H1 (cell line): ENCODE measurements at regions not wholly inside any gene's neighbourhood (a gene's known extent, or its start where the extent isn't known, plus 50 kb on each side); places are given as distances from the start of the nearest gene placed in this dataset.

Experiments used
- CTCF ChIA-PET: fragments of 300-600 bp; sonication (Branson Sonifier 250); formaldehyde crosslinking; loops from one replicate; lab custom pipeline; 2021; ENCODE audit not compliant: partially characterized antibody; lab: Charles Lee
- POLR2A ChIA-PET: fragments of 300-600 bp; sonication (Branson Sonifier 250); formaldehyde crosslinking; loops from one replicate; lab custom pipeline; 2021; ENCODE audit warnings: inconsistent platforms; ENCODE audit not compliant: partially characterized antibody; lab: Charles Lee
- DNase-seq, 2 experiments: peaks; one replicate each; pipeline versions ENCODE4 v3.0.0 to v3.0.0-alpha.2; 2010 to 2022; ENCODE audit warnings: low spot score in 2 of 2, low read depth in 1 of 2, mixed read lengths in 1 of 2
- FAIRE-seq: peaks from 2 replicates; lab custom pipeline; 2011; peaks lifted over from hg19 to GRCh38; lab: Jason Lieb, UNC
- H2AFZ ChIP-seq: 2 replicates; pipeline ENCODE4 v1.8.1; 2012; ENCODE audit warnings: low read length, inconsistent platforms
- H2AK5ac ChIP-seq: 2 replicates; pipeline ENCODE4 v1.6.1; 2013; ENCODE audit warnings: low read depth, low read length
- H2BK120ac ChIP-seq: replicated peaks from 2 replicates; pipeline ENCODE3; 2013; ENCODE audit warnings: low read depth, low read length, inconsistent platforms
- H2BK12ac ChIP-seq: 2 replicates; pipeline ENCODE4 v1.6.1; 2013; ENCODE audit warnings: low read depth, low read length
- H2BK15ac ChIP-seq: 2 replicates; pipeline ENCODE4 v1.6.1; 2013; ENCODE audit warnings: low read length
- H2BK20ac ChIP-seq: 2 replicates; pipeline ENCODE4 v1.6.1; 2013; ENCODE audit warnings: low read length
- H2BK5ac ChIP-seq: 2 replicates; pipeline ENCODE4 v1.6.1; 2013; ENCODE audit warnings: low read depth, low read length
- H3K14ac ChIP-seq: 2 replicates; pipeline ENCODE4 v1.6.1; 2013; ENCODE audit warnings: inconsistent platforms; ENCODE audit not compliant: insufficient read length
- H3K18ac ChIP-seq: 2 replicates; pipeline ENCODE4 v1.6.1; 2013; ENCODE audit warnings: low read length; ENCODE audit errors: extremely low read depth
- H3K23ac ChIP-seq: 2 replicates; pipeline ENCODE4 v1.6.1; 2013; ENCODE audit warnings: inconsistent platforms; ENCODE audit not compliant: insufficient read length
- H3K23me2 ChIP-seq: 2 replicates; pipeline ENCODE4 v1.6.1; 2013; ENCODE audit warnings: low read depth, low read length
- H3K27ac ChIP-seq: 2 replicates; pipeline ENCODE4 v1.6.1; 2011; ENCODE audit warnings: low read depth, low read length, inconsistent platforms
- H3K27me3 ChIP-seq, 4 experiments: replicated peaks in 1 of 4; 1 replicate in 1 of 4; 2 replicates in 3 of 4; pipeline versions ENCODE4 v1.6.1 to v1.8.1; 2011 to 2013; ENCODE audit warnings: low read length in 3 of 4, mild to moderate bottlenecking in 3 of 4, inconsistent platforms in 2 of 4, mixed read lengths in 2 of 4, moderate library complexity in 1 of 4; ENCODE audit not compliant: control insufficient read depth in 3 of 4, insufficient read depth in 3 of 4; ENCODE audit errors: extremely low read depth in 1 of 4
- H3K36me3 ChIP-seq, 4 experiments: 2 replicates each; pipeline versions ENCODE4 v1.6.1 to v1.8.1; 2011 to 2013; ENCODE audit warnings: mild to moderate bottlenecking in 4 of 4, low read length in 3 of 4, moderate library complexity in 2 of 4, control low read depth in 1 of 4, inconsistent platforms in 1 of 4; ENCODE audit not compliant: insufficient read depth in 4 of 4, control insufficient read depth in 2 of 4
- H3K4ac ChIP-seq: replicated peaks from 2 replicates; pipeline ENCODE3; 2013; ENCODE audit warnings: low read length, low read depth, mixed read lengths, inconsistent platforms; ENCODE audit not compliant: insufficient read length
- H3K4me1 ChIP-seq, 4 experiments: replicated peaks in 1 of 4; 1 replicate in 1 of 4; 2 replicates in 3 of 4; pipeline versions ENCODE4 v1.6.1 to v1.8.1; 2011 to 2013; ENCODE audit warnings: low read length in 3 of 4, inconsistent platforms in 2 of 4, mixed read lengths in 1 of 4; ENCODE audit not compliant: insufficient read depth in 4 of 4, control insufficient read depth in 3 of 4
- H3K4me2 ChIP-seq, 2 experiments: 2 replicates each; pipeline versions ENCODE4 v1.6.1 to v1.8.1; 2011 to 2013; ENCODE audit warnings: low read depth in 2 of 2, low read length in 2 of 2, control low read depth in 1 of 2, inconsistent platforms in 1 of 2, mild to moderate bottlenecking in 1 of 2; ENCODE audit not compliant: insufficient read depth in 1 of 2
- H3K4me3 ChIP-seq, 4 experiments: fragments of 200-600, 300-600 bp in 1 of 4; sonication (generic), shearing (Covaris generic), sonication (Bioruptor Twin) in 1 of 4; 2 replicates each; pipeline versions ENCODE4 v1.5.1 to v1.8.1; 2011 to 2016; ENCODE audit warnings: low read length in 4 of 4, low read depth in 3 of 4, control low read depth in 2 of 4, inconsistent platforms in 2 of 4, mild to moderate bottlenecking in 2 of 4, mixed read lengths in 1 of 4, moderate library complexity in 1 of 4; ENCODE audit not compliant: insufficient read depth in 2 of 4; ENCODE audit errors: extremely low read depth in 1 of 4
- H3K56ac ChIP-seq: replicated peaks from 2 replicates; pipeline ENCODE3; 2013; ENCODE audit warnings: low read depth, mild to moderate bottlenecking, mixed read lengths, low read length, inconsistent platforms; ENCODE audit not compliant: insufficient read length
- H3K79me1 ChIP-seq: 2 replicates; pipeline ENCODE4 v1.6.1; 2013; ENCODE audit warnings: low read depth, low read length, control low read depth
- H3K79me2 ChIP-seq, 2 experiments: 2 replicates each; pipeline versions ENCODE4 v1.6.1 to v1.8.1; 2012 to 2013; ENCODE audit warnings: low read length in 2 of 2, mild to moderate bottlenecking in 2 of 2, inconsistent platforms in 1 of 2; ENCODE audit not compliant: insufficient read depth in 2 of 2, control insufficient read depth in 1 of 2
- H3K9ac ChIP-seq, 4 experiments: replicated peaks in 1 of 4; 1 replicate in 1 of 4; 2 replicates in 3 of 4; pipeline versions ENCODE4 v1.6.1 to v1.8.1; 2011 to 2013; ENCODE audit warnings: low read depth in 3 of 4, low read length in 3 of 4, control low read depth in 2 of 4, mild to moderate bottlenecking in 2 of 4, moderate library complexity in 2 of 4, inconsistent platforms in 1 of 4; ENCODE audit errors: extremely low read depth in 1 of 4
- H3K9me3 ChIP-seq, 2 experiments: 2 replicates each; pipeline versions ENCODE4 v1.6.1 to v1.8.1; 2012 to 2013; ENCODE audit warnings: mild to moderate bottlenecking in 2 of 2, moderate library complexity in 2 of 2, control low read depth in 1 of 2, inconsistent platforms in 1 of 2, low read depth in 1 of 2, low read length in 1 of 2, mixed read lengths in 1 of 2; ENCODE audit not compliant: insufficient read depth in 2 of 2
- H4K20me1 ChIP-seq, 2 experiments: replicated peaks in 1 of 2; 2 replicates each; pipeline versions ENCODE3 to v1.8.1; 2011 to 2013; ENCODE audit warnings: inconsistent platforms in 2 of 2, low read length in 2 of 2, mild to moderate bottlenecking in 1 of 2; ENCODE audit not compliant: insufficient read depth in 2 of 2, control insufficient read depth in 1 of 2
- H4K5ac ChIP-seq: 2 replicates; pipeline ENCODE4 v1.6.1; 2013; ENCODE audit warnings: low read length, low read depth, mixed read lengths, inconsistent platforms; ENCODE audit not compliant: insufficient read length
- H4K8ac ChIP-seq: 2 replicates; pipeline ENCODE4 v1.8.0; 2013; ENCODE audit warnings: mild to moderate bottlenecking, moderate library complexity, low read length, inconsistent platforms; ENCODE audit not compliant: insufficient read depth; ENCODE audit errors: extremely low read depth
- H4K91ac ChIP-seq: replicated peaks from 2 replicates; pipeline ENCODE3; 2013; ENCODE audit warnings: low read length, mixed read lengths, inconsistent platforms; ENCODE audit not compliant: insufficient read length
- BACH1 ChIP-seq: IDR thresholded peaks from 2 replicates; pipeline ENCODE4 v1.6.1; 2012; ENCODE audit warnings: low read length, improper control_type of control experiment
- BCL11A ChIP-seq, 2 experiments: IDR thresholded peaks; one replicate each; pipeline ENCODE4 v1.6.1; 2011; ENCODE audit warnings: low read depth in 2 of 2, low read length in 2 of 2, mild to moderate bottlenecking in 2 of 2
- BRCA1 ChIP-seq: IDR thresholded peaks from 2 replicates; pipeline ENCODE4 v1.6.1; 2012; ENCODE audit warnings: low read depth, low read length, improper control_type of control experiment
- CBX5 ChIP-seq: fragments of 300-800, 300-1000 bp; sonication (generic); IDR thresholded peaks from 2 replicates; pipeline ENCODE4 v1.7.1; 2016; ENCODE audit warnings: antibody characterized with exemption, low read length, low read depth
- CREB1 ChIP-seq: IDR thresholded peaks from 2 replicates; pipeline ENCODE4 v1.6.1; 2012; ENCODE audit warnings: inconsistent platforms
- EGR1 ChIP-seq: IDR thresholded peaks from 2 replicates; pipeline ENCODE4 v1.6.1; 2011; ENCODE audit warnings: low read depth, low read length, borderline replicate concordance
- POLR2A ChIP-seq, 2 experiments: IDR thresholded peaks; 1 replicate in 1 of 2; 2 replicates in 1 of 2; pipeline ENCODE4 v1.6.1; 2011; ENCODE audit warnings: low read depth in 2 of 2, low read length in 2 of 2, mild to moderate bottlenecking in 2 of 2; ENCODE audit errors: control extremely low read depth in 1 of 2
- POLR2AphosphoS5 ChIP-seq: IDR thresholded peaks from 2 replicates; pipeline ENCODE4 v1.6.1; 2011; ENCODE audit warnings: low read depth, low read length
- RNF2 ChIP-seq: fragments of 200-900, 300-1000 bp; sonication (generic); IDR thresholded peaks from 2 replicates; pipeline ENCODE4 v1.7.1; 2016; ENCODE audit warnings: borderline replicate concordance, low read depth, mild to moderate bottlenecking, antibody characterized with exemption, low read length; ENCODE audit not compliant: poor library complexity, severe bottlenecking; ENCODE audit errors: missing control alignments
- SAP30 ChIP-seq: fragments of 300-600 bp; sonication (generic); IDR thresholded peaks from 2 replicates; pipeline ENCODE4 v1.7.1; 2012; ENCODE audit warnings: low read length, moderate library complexity, mild to moderate bottlenecking, inconsistent platforms; ENCODE audit not compliant: insufficient read depth, insufficient replicate concordance
- SIX5 ChIP-seq: IDR thresholded peaks from 2 replicates; pipeline ENCODE4 v1.6.1; 2011; ENCODE audit warnings: mild to moderate bottlenecking, low read depth, low read length
- WGBS, 2 experiments: shearing (Covaris generic) in 1 of 2; methylation state at CpG; one replicate each; pipeline versions ENCODE4 v1.1.6 to v1.1.7; 2013 to 2015; ENCODE audit warnings: low lambda C conversion rate in 2 of 2, mixed read lengths in 2 of 2, inconsistent platforms in 1 of 2, low coverage in 1 of 2, missing lambda C conversion rate in 1 of 2; ENCODE audit not compliant: insufficient replicate concordance in 2 of 2, insufficient coverage in 1 of 2, insufficient read length in 1 of 2; ENCODE audit errors: extremely low coverage in 1 of 2, missing lambda C conversion rate in 1 of 2; 5-methylcytosine and 5-hydroxymethylcytosine counted together
- TF ChIP-seq, protein P1 (sequence below): IDR thresholded peaks from 2 replicates; pipeline ENCODE4 v1.6.1; 2011; ENCODE audit warnings: low read length, improper control_type of control experiment

GRCh38 chr5:166596043-166596442 is 1695.4 kb upstream of the WWC1 start:
- H4K5ac ChIP-seq = no peak overlapping the region
- no peak overlapping the region for H3K14ac ChIP-seq
- H4K8ac ChIP-seq = no peak overlapping the region
- no peak overlapping the region for H3K56ac ChIP-seq
- H4K20me1 ChIP-seq = no peaks in the 10 kb centered on the region
- H3K4me2 ChIP-seq = no peak overlapping the region
- H3K27ac ChIP-seq = no peak overlapping the region
- no peak overlapping the region for H2AFZ ChIP-seq
- H3K23me2 ChIP-seq = no peaks in the 10 kb centered on the region
- no peaks in the 10 kb centered on the region for H3K27me3 ChIP-seq
- H3K4me1 ChIP-seq = no peaks in the 10 kb centered on the region
- H3K79me2 ChIP-seq = no peaks in the 10 kb centered on the region
- no peaks in the 10 kb centered on the region for H3K36me3 ChIP-seq
- DNase-seq = no peak
- WGBS, 2 experiments = 85% methylated on average over 7 of the region's 7 CpGs; no CpG with 5 or more reads in 1 of the 2 experiments
- H3K9ac ChIP-seq = no peak overlapping the region
- H2BK20ac ChIP-seq = no peak overlapping the region
- H3K23ac ChIP-seq = no peak overlapping the region
- H2BK12ac ChIP-seq = no peak overlapping the region
- no peaks in the 10 kb centered on the region for H3K79me1 ChIP-seq
- no peak overlapping the region for H4K91ac ChIP-seq
- H3K9me3 ChIP-seq = no peaks in the 10 kb centered on the region
- H2BK5ac ChIP-seq = no peak overlapping the region
- FAIRE-seq = no peak
- no peak overlapping the region for H2BK15ac ChIP-seq
- ChIA-PET CTCF (interaction anchor here (0.6 to 0.7 kb wide), 2 partner anchors 103 to 367 kb away, joined by 3 read pairs; no protein-coding TSS in a partner anchor), POLR2A (no interaction called here)
- no peak overlapping the region for H2BK120ac ChIP-seq
- H3K18ac ChIP-seq = no peak overlapping the region; the same call in 1 of the 2 replicates
- no peak for TF ChIP-seq BACH1
- TF ChIP-seq BRCA1 = no peak
- no peak for TF ChIP-seq BCL11A (IDR thresholded peaks at IDR 0.05; ENCODE audit: low read depth in 2 of 2, low read length in 2 of 2)
- no peak for TF ChIP-seq POLR2A (IDR thresholded peaks at IDR 0.05; ENCODE audit: control extremely low read depth in 1 of 2, low read depth in 2 of 2, low read length in 2 of 2)
- no peak for TF ChIP-seq SAP30
- TF ChIP-seq RNF2 = no peak
- no peak for TF ChIP-seq EGR1
- TF ChIP-seq SIX5 = no peak
- TF ChIP-seq POLR2AphosphoS5 = no peak
- TF ChIP-seq, protein P1, sequence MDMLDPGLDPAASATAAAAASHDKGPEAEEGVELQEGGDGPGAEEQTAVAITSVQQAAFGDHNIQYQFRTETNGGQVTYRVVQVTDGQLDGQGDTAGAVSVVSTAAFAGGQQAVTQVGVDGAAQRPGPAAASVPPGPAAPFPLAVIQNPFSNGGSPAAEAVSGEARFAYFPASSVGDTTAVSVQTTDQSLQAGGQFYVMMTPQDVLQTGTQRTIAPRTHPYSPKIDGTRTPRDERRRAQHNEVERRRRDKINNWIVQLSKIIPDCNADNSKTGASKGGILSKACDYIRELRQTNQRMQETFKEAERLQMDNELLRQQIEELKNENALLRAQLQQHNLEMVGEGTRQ = no peak
- no peak for TF ChIP-seq CREB1
- TF ChIP-seq CBX5 = no peak
- no peak overlapping the region for H2AK5ac ChIP-seq
- H3K4ac ChIP-seq = no peak overlapping the region
- H3K4me3 ChIP-seq = no peak overlapping the region
